HCT116 (cell line): ENCODE measurements at regions not wholly inside any gene's neighbourhood (a gene's known extent, or its start where the extent isn't known, plus 50 kb on each side); places are given as distances from the start of the nearest gene placed in this dataset.

Experiments
- ATAC-seq: fragments of 200-7000 bp; cut with Tn5 transposase; 2 replicates; pipeline ENCODE4 v1.9.1; 2020; ENCODE audit warnings: mild to moderate bottlenecking, moderate library complexity
- BruUV-seq: library from RNA; stranded (reverse); fragments of 400-500 nt; replicated peaks from 2 replicates; lab custom pipeline; 2021; lab: Mats Ljungman, UMichigan
- CTCF ChIA-PET: fragments of 300-600 bp; sonication (Branson Sonifier 250); formaldehyde crosslinking; loops from one replicate; lab custom pipeline; 2021; ENCODE audit warnings: antibody characterized with exemption; lab: Charles Lee
- POLR2A ChIA-PET: fragments of 300-600, 350-600 bp; sonication (Branson Sonifier 250); formaldehyde crosslinking; loops from one replicate; lab custom pipeline; 2021; ENCODE audit warnings: antibody characterized with exemption; lab: Charles Lee
- RAD21 ChIA-PET, 2 experiments: fragments of 300-600 bp; sonication (Branson Sonifier 250); formaldehyde crosslinking; loops; one replicate each; lab custom pipeline; 2023; ENCODE audit warnings: low total read pairs in 2 of 2; ENCODE audit not compliant: uncharacterized antibody in 2 of 2, unreplicated experiment in 2 of 2, low non-redundant PET in 1 of 2; lab: Charles Lee
- DNase-seq: peaks from one replicate; pipeline ENCODE4 v3.0.0-alpha.2; 2010; ENCODE audit warnings: low read depth, low spot score
- H2AFZ ChIP-seq: fragments of 200-600 bp; shearing (Covaris generic), sonication (generic); 2 replicates; pipeline ENCODE4 v1.6.1; 2017; ENCODE audit warnings: low read depth, mixed run types, mixed read lengths, antibody characterized with exemption, low read length; ENCODE audit not compliant: poor library complexity, severe bottlenecking
- H3K27ac ChIP-seq: 2 replicates; pipeline ENCODE4 v1.5.1; 2012; ENCODE audit warnings: low read depth, low read length
- H3K27me3 ChIP-seq: fragments of 200-600 bp; sonication (generic); 2 replicates; pipeline ENCODE4 v1.6.1; 2016; ENCODE audit warnings: mixed run types, low read length, mixed read lengths; ENCODE audit not compliant: insufficient read depth
- H3K36me3 ChIP-seq, 2 experiments: fragments of 200-500 bp in 1 of 2; fragments of 200-600 bp in 1 of 2; sonication (Bioruptor generic) in 1 of 2; sonication (generic) in 1 of 2; 2 replicates each; pipeline versions ENCODE4 v1.5.1 to v1.6.1; 2014 to 2016; ENCODE audit warnings: low read length in 2 of 2, inconsistent platforms in 1 of 2, mixed read lengths in 1 of 2, mixed run types in 1 of 2; ENCODE audit not compliant: insufficient read depth in 2 of 2, control insufficient read depth in 1 of 2
- H3K4me1 ChIP-seq, 2 experiments: fragments of 200-600 bp in 1 of 2; sonication (generic) in 1 of 2; 2 replicates each; pipeline versions ENCODE4 v1.5.1 to v1.6.1; 2012 to 2017; ENCODE audit warnings: low read length in 2 of 2, inconsistent platforms in 1 of 2, mild to moderate bottlenecking in 1 of 2, mixed read lengths in 1 of 2, mixed run types in 1 of 2, moderate library complexity in 1 of 2; ENCODE audit not compliant: insufficient read depth in 2 of 2, control insufficient read depth in 1 of 2
- H3K4me2 ChIP-seq: fragments of 200-600 bp; sonication (generic); 2 replicates; pipeline ENCODE4 v1.6.1; 2017; ENCODE audit warnings: mixed run types, low read length, mixed read lengths
- H3K4me3 ChIP-seq, 2 experiments: fragments of 200-600 bp in 1 of 2; sonication (generic) in 1 of 2; replicated peaks in 1 of 2; 2 replicates each; pipeline ENCODE4 v1.5.1; 2011 to 2016; ENCODE audit warnings: low read length in 2 of 2, control low read depth in 1 of 2, low read depth in 1 of 2, mild to moderate bottlenecking in 1 of 2, mixed read lengths in 1 of 2, mixed run types in 1 of 2
- H3K79me2 ChIP-seq: fragments of 200-600 bp; sonication (generic); 2 replicates; pipeline ENCODE4 v1.6.1; 2017; ENCODE audit warnings: mild to moderate bottlenecking, mixed run types, low read length, moderate library complexity, mixed read lengths; ENCODE audit not compliant: insufficient read depth
- H3K9ac ChIP-seq: fragments of 200-600 bp; sonication (generic); 2 replicates; pipeline ENCODE4 v1.6.1; 2016; ENCODE audit warnings: low read length, mixed read lengths
- H3K9me2 ChIP-seq: fragments of 200-600 bp; sonication (generic), shearing (Covaris generic); 2 replicates; pipeline ENCODE4 v1.6.1; 2017; ENCODE audit warnings: mixed run types, mild to moderate bottlenecking, moderate library complexity; ENCODE audit not compliant: insufficient read depth
- H3K9me3 ChIP-seq, 2 experiments: fragments of 200-500 bp in 1 of 2; fragments of 200-600 bp in 1 of 2; sonication (Bioruptor generic) in 1 of 2; sonication (generic) in 1 of 2; 2 replicates each; pipeline ENCODE4 v1.6.1; 2014 to 2017; ENCODE audit warnings: low read length in 2 of 2, mixed read lengths in 2 of 2, inconsistent platforms in 1 of 2, low read depth in 1 of 2, mild to moderate bottlenecking in 1 of 2, mixed run types in 1 of 2, moderate library complexity in 1 of 2; ENCODE audit not compliant: control insufficient read depth in 1 of 2, insufficient read depth in 1 of 2
- H4K20me1 ChIP-seq: fragments of 200-600 bp; sonication (generic), shearing (Covaris generic); 2 replicates; pipeline ENCODE4 v1.6.1; 2017; ENCODE audit warnings: mixed run types, mild to moderate bottlenecking, moderate library complexity; ENCODE audit not compliant: insufficient read depth
- CBX3 ChIP-seq: IDR thresholded peaks from 2 replicates; pipeline ENCODE4 v1.6.1; 2012; ENCODE audit warnings: low read depth
- CEBPB ChIP-seq: IDR thresholded peaks from 2 replicates; pipeline ENCODE4 v1.6.1; 2012; ENCODE audit warnings: low read depth
- CTCF ChIP-seq, 3 experiments: fragments of 200-600 bp in 1 of 3; sonication (generic) in 1 of 3; IDR thresholded peaks in 2 of 3; conservative IDR thresholded peaks in 1 of 3; 2 replicates each; pipeline ENCODE4 v1.5.1; 2012 to 2017; ENCODE audit warnings: low read depth in 2 of 3, low read length in 2 of 3, antibody characterized with exemption in 1 of 3, borderline replicate concordance in 1 of 3, control low read depth in 1 of 3, mild to moderate bottlenecking in 1 of 3, mixed read lengths in 1 of 3, mixed run types in 1 of 3, moderate library complexity in 1 of 3; ENCODE audit not compliant: insufficient read depth in 1 of 3
- ELF1 ChIP-seq: IDR thresholded peaks from 2 replicates; pipeline ENCODE4 v1.6.1; 2012; ENCODE audit warnings: low read depth, borderline replicate concordance
- FOSL1 ChIP-seq: IDR thresholded peaks from 2 replicates; pipeline ENCODE4 v1.6.1; 2012; ENCODE audit warnings: low read depth
- JUND ChIP-seq: IDR thresholded peaks from 2 replicates; pipeline ENCODE4 v1.6.1; 2012
- MAX ChIP-seq: IDR thresholded peaks from 2 replicates; pipeline ENCODE4 v1.6.1; 2012
- POLR2A ChIP-seq: IDR thresholded peaks from 2 replicates; pipeline ENCODE4 v1.7.0; 2011; ENCODE audit warnings: borderline replicate concordance; ENCODE audit not compliant: insufficient read depth, insufficient read length; ENCODE audit errors: extremely low read depth
- POLR2AphosphoS5 ChIP-seq: IDR thresholded peaks from 2 replicates; pipeline ENCODE4 v1.6.1; 2011; ENCODE audit warnings: mild to moderate bottlenecking, low read depth, low read length, moderate library complexity
- RAD21 ChIP-seq: IDR thresholded peaks from 2 replicates; pipeline ENCODE4 v1.6.1; 2012; ENCODE audit warnings: low read depth, mild to moderate bottlenecking
- SIN3A ChIP-seq: IDR thresholded peaks from 2 replicates; pipeline ENCODE4 v1.6.1; 2012; ENCODE audit warnings: low read depth
- SP1 ChIP-seq: IDR thresholded peaks from 2 replicates; pipeline ENCODE4 v1.6.1; 2012; ENCODE audit warnings: low read depth
- SRF ChIP-seq: IDR thresholded peaks from 2 replicates; pipeline ENCODE4 v1.6.1; 2012; ENCODE audit warnings: low read depth
- YY1 ChIP-seq: IDR thresholded peaks from 2 replicates; pipeline ENCODE4 v1.6.1; 2011; ENCODE audit warnings: low read length, low read depth, moderate library complexity, mild to moderate bottlenecking; ENCODE audit not compliant: insufficient replicate concordance; ENCODE audit errors: extremely low read depth
- ZBTB33 ChIP-seq: IDR thresholded peaks from 2 replicates; pipeline ENCODE4 v1.6.1; 2011; ENCODE audit warnings: mild to moderate bottlenecking, low read length, moderate library complexity; ENCODE audit not compliant: insufficient replicate concordance; ENCODE audit errors: extremely low read depth
- ZFX ChIP-seq: fragments of 450-650 bp; IDR thresholded peaks from 2 replicates; pipeline ENCODE4 v1.6.1; 2017
- ZNF274 ChIP-seq: fragments of 200-500 bp; sonication (Bioruptor generic); IDR thresholded peaks from 2 replicates; pipeline ENCODE4 v1.6.1; 2014; ENCODE audit warnings: mild to moderate bottlenecking, low read depth, low read length, inconsistent platforms
- intact Hi-C: fragments of 100-400 bp; cut with micrococcal nuclease; formaldehyde crosslinking; loops from 2 replicates; pipeline ENCODE4 v1.10.0; 2022

- TF ChIP-seq FOSL1 (no peak), SP1 (no peak), POLR2AphosphoS5 (no peak), CEBPB (no peak), JUND (no peak), CBX3 (no peak)
Measured at GRCh38 chr2:115942800-115943199, 1500.4 kb downstream of the DPP10 start (continued).

- Histone ChIP-seq H3K4me3 (no peak overlapping the region), H3K9me2 (no peaks in the 10 kb centered on the region), H3K27ac (no peak overlapping the region), H3K9ac (no peak overlapping the region), H3K79me2 (no peaks in the 10 kb centered on the region), H3K4me1 (no peaks in the 10 kb centered on the region), H3K36me3 (no peaks in the 10 kb centered on the region), H4K20me1 (no peaks in the 10 kb centered on the region), H3K9me3 (peaks cover 3 to 41% of the 10 kb centered on the region in 2 experiments; a peak in 2 of 4 replicates), H3K4me2 (no peak overlapping the region)
- DNase-seq (no peak), ATAC-seq (no peak)
- ChIA-PET POLR2A (no interaction called here), RAD21 (no interaction called here), CTCF (no interaction called here)
- intact Hi-C loops = no loop called here
- BruUV-seq = no TSS peak
- no peak for TF ChIP-seq ZBTB33
- TF ChIP-seq SRF = no peak
- no peak for TF ChIP-seq POLR2AphosphoS5
- TF ChIP-seq CBX3 = no peak
- TF ChIP-seq ZNF274 = no peak
- TF ChIP-seq YY1 = no peak
- TF ChIP-seq SP1 = no peak
- TF ChIP-seq SIN3A = no peak
- TF ChIP-seq ZFX = no peak
- no peak for TF ChIP-seq MAX
- no peak for TF ChIP-seq ELF1
- no peak for TF ChIP-seq JUND
- no peak for TF ChIP-seq RAD21
- no peak for TF ChIP-seq POLR2A
- TF ChIP-seq CTCF (IDR thresholded peaks at IDR 0.05 in 2 of 3, conservative IDR thresholded peaks at IDR 0.05 in 1 of 3; ENCODE audit: borderline replicate concordance in 1 of 3, insufficient read depth in 1 of 3, low read depth in 2 of 3, low read length in 2 of 3) = no peak
- TF ChIP-seq, all 23 proteins: peak for 0
- Histone ChIP-seq H2AFZ (no peak overlapping the region), H3K27me3 (no peaks in the 10 kb centered on the region)
Measured at GRCh38 chr2:115946341-115946740, 1503.9 kb downstream of the DPP10 start.
